T-helper 1 cell treated with Interleukin-12 subunit alpha and Interleukin-12 subunit beta and Interleukin-4 antibody, amounts not matched to agents 30 μg/mL and 1 μg/mL, for 36 hours (primary cell): ENCODE measurements at regions not wholly inside any gene's neighbourhood (a gene's known extent, or its start where the extent isn't known, plus 50 kb on each side); places are given as distances from the start of the nearest gene placed in this dataset.

ENCODE experiments used
- H3K27ac Mint-ChIP-seq: one replicate; pipeline ENCODE4 v1.8.0; 2021; ENCODE audit warnings: mild to moderate bottlenecking, mixed read lengths
- H3K27me3 Mint-ChIP-seq: one replicate; pipeline ENCODE4 v1.8.0; 2021; ENCODE audit warnings: low read depth, mixed read lengths
- H3K36me3 Mint-ChIP-seq: one replicate; pipeline ENCODE4 v1.8.0; 2021; ENCODE audit warnings: low read depth, mixed read lengths
- H3K4me1 Mint-ChIP-seq: one replicate; pipeline ENCODE4 v1.8.0; 2021; ENCODE audit warnings: low read depth, mixed read lengths
- H3K4me3 Mint-ChIP-seq: one replicate; pipeline ENCODE4 v1.8.0; 2021; ENCODE audit warnings: mild to moderate bottlenecking, moderate library complexity, mixed read lengths
- H3K9me3 Mint-ChIP-seq: one replicate; pipeline ENCODE4 v1.8.0; 2021; ENCODE audit warnings: mixed read lengths

GRCh38 chr7:67553378-67553777 is 556.7 kb downstream of the TYW1 start:
- peaks cover 12% of the 10 kb centered on the region for H3K9me3 Mint-ChIP-seq
- H3K27ac Mint-ChIP-seq, result no peak overlapping the region
- H3K27me3 Mint-ChIP-seq, result no peaks in the 10 kb centered on the region
- H3K36me3 Mint-ChIP-seq, result no peaks in the 10 kb centered on the region
- H3K4me3 Mint-ChIP-seq, result no peak overlapping the region
- H3K4me1 Mint-ChIP-seq, result no peaks in the 10 kb centered on the region

GRCh38 chr7:67554986-67555385 is 558.4 kb downstream of the TYW1 start:
- Mint-ChIP-seq H3K4me3 (no peak overlapping the region), H3K27me3 (no peaks in the 10 kb centered on the region), H3K27ac (no peak overlapping the region), H3K36me3 (no peaks in the 10 kb centered on the region), H3K4me1 (no peaks in the 10 kb centered on the region), H3K9me3 (peaks cover 18% of the 10 kb centered on the region)

- Mint-ChIP-seq H3K36me3 (no peaks in the 10 kb centered on the region), H3K4me3 (no peak overlapping the region), H3K4me1 (no peaks in the 10 kb centered on the region), H3K27me3 (no peaks in the 10 kb centered on the region), H3K27ac (no peak overlapping the region), H3K9me3 (peaks cover 24% of the 10 kb centered on the region)
Observed at GRCh38 chr7:67564959-67565358, 568.3 kb downstream of the TYW1 start.

- no peak overlapping the region for H3K27ac Mint-ChIP-seq
- H3K4me1 Mint-ChIP-seq, result no peaks in the 10 kb centered on the region
- no peaks in the 10 kb centered on the region for H3K27me3 Mint-ChIP-seq
- no peak overlapping the region for H3K4me3 Mint-ChIP-seq
- H3K36me3 Mint-ChIP-seq, result no peaks in the 10 kb centered on the region
- H3K9me3 Mint-ChIP-seq, result peaks cover 29% of the 10 kb centered on the region
Observed at GRCh38 chr7:67566101-67566500, 569.5 kb downstream of the TYW1 start.

GRCh38 chr7:67571026-67571545 is 574.5 kb downstream of the TYW1 start:
- Mint-ChIP-seq H3K9me3 (peaks cover 29% of the 10 kb centered on the region), H3K27me3 (no peaks in the 10 kb centered on the region), H3K27ac (no peak overlapping the region), H3K4me3 (no peak overlapping the region), H3K4me1 (no peaks in the 10 kb centered on the region), H3K36me3 (no peaks in the 10 kb centered on the region)

- H3K27ac Mint-ChIP-seq, result no peak overlapping the region
- no peaks in the 10 kb centered on the region for H3K36me3 Mint-ChIP-seq
- H3K9me3 Mint-ChIP-seq, result peaks cover 26% of the 10 kb centered on the region
- no peaks in the 10 kb centered on the region for H3K27me3 Mint-ChIP-seq
- no peaks in the 10 kb centered on the region for H3K4me1 Mint-ChIP-seq
- H3K4me3 Mint-ChIP-seq, result no peak overlapping the region
Observed at GRCh38 chr7:67573639-67574038, 577.0 kb downstream of the TYW1 start.

GRCh38 chr7:67588631-67589030 is 592.0 kb downstream of the TYW1 start:
- Mint-ChIP-seq H3K9me3 (peaks cover 40% of the 10 kb centered on the region), H3K4me1 (no peaks in the 10 kb centered on the region), H3K27ac (no peak overlapping the region), H3K4me3 (no peak overlapping the region), H3K27me3 (no peaks in the 10 kb centered on the region), H3K36me3 (no peaks in the 10 kb centered on the region)

GRCh38 chr7:67589183-67589582 is 592.5 kb downstream of the TYW1 start:
- no peak overlapping the region for H3K27ac Mint-ChIP-seq
- no peaks in the 10 kb centered on the region for H3K27me3 Mint-ChIP-seq
- H3K9me3 Mint-ChIP-seq, result peaks cover 35% of the 10 kb centered on the region
- H3K4me3 Mint-ChIP-seq, result no peak overlapping the region
- no peaks in the 10 kb centered on the region for H3K4me1 Mint-ChIP-seq
- H3K36me3 Mint-ChIP-seq, result no peaks in the 10 kb centered on the region

GRCh38 chr7:67590649-67591048 is 594.0 kb downstream of the TYW1 start:
- no peak overlapping the region for H3K4me3 Mint-ChIP-seq
- H3K36me3 Mint-ChIP-seq, result no peaks in the 10 kb centered on the region
- no peaks in the 10 kb centered on the region for H3K4me1 Mint-ChIP-seq
- H3K27ac Mint-ChIP-seq, result no peak overlapping the region
- H3K9me3 Mint-ChIP-seq, result peaks cover 32% of the 10 kb centered on the region
- no peaks in the 10 kb centered on the region for H3K27me3 Mint-ChIP-seq

- no peak overlapping the region for H3K27ac Mint-ChIP-seq
- peaks cover 34% of the 10 kb centered on the region for H3K9me3 Mint-ChIP-seq
- no peaks in the 10 kb centered on the region for H3K4me1 Mint-ChIP-seq
- no peaks in the 10 kb centered on the region for H3K36me3 Mint-ChIP-seq
- H3K4me3 Mint-ChIP-seq, result no peak overlapping the region
- no peaks in the 10 kb centered on the region for H3K27me3 Mint-ChIP-seq
Observed at GRCh38 chr7:67593794-67594193, 597.2 kb downstream of the TYW1 start.

- H3K27ac Mint-ChIP-seq, result no peak overlapping the region
- H3K36me3 Mint-ChIP-seq, result no peaks in the 10 kb centered on the region
- peaks cover 31% of the 10 kb centered on the region for H3K9me3 Mint-ChIP-seq
- H3K4me3 Mint-ChIP-seq, result no peak overlapping the region
- no peaks in the 10 kb centered on the region for H3K4me1 Mint-ChIP-seq
- no peaks in the 10 kb centered on the region for H3K27me3 Mint-ChIP-seq
Observed at GRCh38 chr7:67595431-67596180, 599.0 kb downstream of the TYW1 start.

GRCh38 chr7:67597161-67597560 is 600.5 kb downstream of the TYW1 start:
- Mint-ChIP-seq H3K27me3 (no peaks in the 10 kb centered on the region), H3K4me1 (no peaks in the 10 kb centered on the region), H3K27ac (no peak overlapping the region), H3K9me3 (peaks cover 36% of the 10 kb centered on the region), H3K36me3 (no peaks in the 10 kb centered on the region), H3K4me3 (no peak overlapping the region)

- Mint-ChIP-seq H3K27me3 (no peaks in the 10 kb centered on the region), H3K4me3 (no peak overlapping the region), H3K9me3 (peaks cover 43% of the 10 kb centered on the region), H3K36me3 (no peaks in the 10 kb centered on the region), H3K4me1 (no peaks in the 10 kb centered on the region), H3K27ac (no peak overlapping the region)
Observed at GRCh38 chr7:67598469-67598868, 601.8 kb downstream of the TYW1 start.

- H3K36me3 Mint-ChIP-seq, result no peaks in the 10 kb centered on the region
- H3K27me3 Mint-ChIP-seq, result no peaks in the 10 kb centered on the region
- no peaks in the 10 kb centered on the region for H3K4me1 Mint-ChIP-seq
- peaks cover 45% of the 10 kb centered on the region for H3K9me3 Mint-ChIP-seq
- no peak overlapping the region for H3K4me3 Mint-ChIP-seq
- no peak overlapping the region for H3K27ac Mint-ChIP-seq
Observed at GRCh38 chr7:67599331-67600062, 602.9 kb downstream of the TYW1 start.

GRCh38 chr7:67602246-67602887 is 605.7 kb downstream of the TYW1 start:
- H3K27ac Mint-ChIP-seq, result no peak overlapping the region
- H3K4me3 Mint-ChIP-seq, result no peak overlapping the region
- H3K9me3 Mint-ChIP-seq, result peaks cover 49% of the 10 kb centered on the region
- H3K36me3 Mint-ChIP-seq, result no peaks in the 10 kb centered on the region
- H3K4me1 Mint-ChIP-seq, result no peaks in the 10 kb centered on the region
- no peaks in the 10 kb centered on the region for H3K27me3 Mint-ChIP-seq
